ENCODE measurements at regions not wholly inside any gene's neighbourhood (a gene's known extent, or its start where the extent isn't known, plus 50 kb on each side); places are given as distances from the start of the nearest gene placed in this dataset.

GRCh38 chr2:198478361-198478760 is 674.0 kb downstream of the PLCL1 start:
- TF ChIP-seq CTCF (conservative IDR thresholded peaks at IDR 0.05; ENCODE audit: low read depth, low read length) = no peak
- no peak for DNase-seq (ENCODE audit: low read depth)
- no peak overlapping the region for H3K4me3 ChIP-seq (ENCODE audit: low read length)

GRCh38 chr2:198476007-198476406 is 671.6 kb downstream of the PLCL1 start:
- no peak for DNase-seq (ENCODE audit: low read depth)
- TF ChIP-seq CTCF (conservative IDR thresholded peaks at IDR 0.05; ENCODE audit: low read depth, low read length) = no peak
- H3K4me3 ChIP-seq (ENCODE audit: low read length) = no peak overlapping the region

GRCh38 chr2:198471291-198471690 is 666.9 kb downstream of the PLCL1 start:
- peak; percentile 38 for TF ChIP-seq CTCF (conservative IDR thresholded peaks at IDR 0.05; ENCODE audit: low read depth, low read length)
- H3K4me3 ChIP-seq (ENCODE audit: low read length) = no peak overlapping the region
- no peak for DNase-seq (ENCODE audit: low read depth)

GRCh38 chr2:198468136-198468535 is 663.7 kb downstream of the PLCL1 start:
- DNase-seq (ENCODE audit: low read depth) = no peak
- H3K4me3 ChIP-seq (ENCODE audit: low read length) = no peak overlapping the region
- TF ChIP-seq CTCF (conservative IDR thresholded peaks at IDR 0.05; ENCODE audit: low read depth, low read length) = no peak

GRCh38 chr2:198465970-198466369 is 661.6 kb downstream of the PLCL1 start:
- no peak for TF ChIP-seq CTCF (conservative IDR thresholded peaks at IDR 0.05; ENCODE audit: low read depth, low read length)
- H3K4me3 ChIP-seq (ENCODE audit: low read length) = no peak overlapping the region
- DNase-seq (ENCODE audit: low read depth) = no peak

- no peak overlapping the region for H3K4me3 ChIP-seq (ENCODE audit: low read length)
- no peak for DNase-seq (ENCODE audit: low read depth)
- TF ChIP-seq CTCF (conservative IDR thresholded peaks at IDR 0.05; ENCODE audit: low read depth, low read length) = no peak
These were observed 652.0 kb downstream of the PLCL1 start for GRCh38 chr2:198456418-198456817.

- TF ChIP-seq CTCF (conservative IDR thresholded peaks at IDR 0.05; ENCODE audit: low read depth, low read length) = no peak
- no peak for DNase-seq (ENCODE audit: low read depth)
- H3K4me3 ChIP-seq (ENCODE audit: low read length) = no peak overlapping the region
These were observed 649.5 kb downstream of the PLCL1 start for GRCh38 chr2:198453866-198454265.

Data from retinal pigment epithelial cell (primary cell).